HL-60 (cell line): ENCODE measurements at regions not wholly inside any gene's neighbourhood (a gene's known extent, or its start where the extent isn't known, plus 50 kb on each side); places are given as distances from the start of the nearest gene placed in this dataset.

Experiments used
- CTCF ChIP-seq: IDR thresholded peaks from one replicate; pipeline ENCODE4 v1.5.1; 2011; ENCODE audit warnings: low read length, control low read depth, inconsistent platforms; ENCODE audit not compliant: insufficient read depth
- GABPA ChIP-seq: IDR thresholded peaks from 2 replicates; pipeline ENCODE4 v1.6.1; 2012; ENCODE audit warnings: low read depth
- POLR2AphosphoS5 ChIP-seq: IDR thresholded peaks from 2 replicates; pipeline ENCODE4 v1.6.1; 2012; ENCODE audit warnings: low read depth

DNA sequence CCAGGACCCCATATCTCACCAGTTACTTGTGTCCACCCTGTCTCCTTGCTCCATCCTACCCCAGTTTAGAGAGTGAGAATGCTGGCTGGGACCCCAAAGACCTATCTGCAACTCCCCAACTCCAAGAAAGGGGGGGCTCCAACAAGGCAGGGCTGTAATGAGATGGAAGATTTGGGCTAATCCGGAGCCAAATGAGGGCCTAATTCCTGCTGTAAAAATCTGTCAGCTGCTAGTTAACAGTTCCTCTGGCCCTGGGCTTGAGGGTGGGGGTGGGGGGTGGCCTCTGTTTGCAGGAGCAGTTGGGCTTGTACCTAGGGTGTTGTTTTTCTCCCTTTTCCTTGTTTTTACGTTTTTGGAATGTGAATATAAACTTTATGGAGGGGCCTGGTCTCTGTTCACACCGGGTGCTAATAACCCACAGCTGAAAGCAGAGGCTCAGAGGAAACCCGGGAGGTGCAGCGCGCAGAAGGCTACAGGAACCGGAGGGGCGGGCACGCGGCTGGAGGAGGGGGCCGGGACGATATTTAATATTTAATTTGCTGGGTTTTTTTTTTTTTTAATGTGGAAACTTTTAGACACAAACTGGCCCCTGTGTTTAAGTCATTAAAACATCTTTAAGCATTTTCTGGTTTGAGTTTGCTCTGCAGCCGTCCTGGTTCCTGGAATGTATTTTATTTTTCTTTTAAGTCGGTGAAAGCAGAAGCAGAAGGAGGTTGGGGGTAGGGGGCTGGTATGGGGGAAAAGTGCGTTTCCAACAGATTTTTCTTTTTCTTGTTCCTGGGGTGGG, 70.7 kb downstream of the NCR2 start:
- TF ChIP-seq CTCF (no peak), GABPA (no peak), POLR2AphosphoS5 (no peak)
